ENCODE measurements at regions not wholly inside any gene's neighbourhood (a gene's known extent, or its start where the extent isn't known, plus 50 kb on each side); places are given as distances from the start of the nearest gene placed in this dataset.

GRCh38 chr18:22296304-22296703 lies 121.4 kb downstream of the CTAGE1 start:
- DNase-seq: no peak
- intact Hi-C loops (cut with DNase I; ENCODE audit: low total_unique reads): no loop called here
- no peaks in the 10 kb centered on the region for H3K36me3 ChIP-seq
- H3K27ac ChIP-seq: no peak overlapping the region
- TF ChIP-seq, protein P1, sequence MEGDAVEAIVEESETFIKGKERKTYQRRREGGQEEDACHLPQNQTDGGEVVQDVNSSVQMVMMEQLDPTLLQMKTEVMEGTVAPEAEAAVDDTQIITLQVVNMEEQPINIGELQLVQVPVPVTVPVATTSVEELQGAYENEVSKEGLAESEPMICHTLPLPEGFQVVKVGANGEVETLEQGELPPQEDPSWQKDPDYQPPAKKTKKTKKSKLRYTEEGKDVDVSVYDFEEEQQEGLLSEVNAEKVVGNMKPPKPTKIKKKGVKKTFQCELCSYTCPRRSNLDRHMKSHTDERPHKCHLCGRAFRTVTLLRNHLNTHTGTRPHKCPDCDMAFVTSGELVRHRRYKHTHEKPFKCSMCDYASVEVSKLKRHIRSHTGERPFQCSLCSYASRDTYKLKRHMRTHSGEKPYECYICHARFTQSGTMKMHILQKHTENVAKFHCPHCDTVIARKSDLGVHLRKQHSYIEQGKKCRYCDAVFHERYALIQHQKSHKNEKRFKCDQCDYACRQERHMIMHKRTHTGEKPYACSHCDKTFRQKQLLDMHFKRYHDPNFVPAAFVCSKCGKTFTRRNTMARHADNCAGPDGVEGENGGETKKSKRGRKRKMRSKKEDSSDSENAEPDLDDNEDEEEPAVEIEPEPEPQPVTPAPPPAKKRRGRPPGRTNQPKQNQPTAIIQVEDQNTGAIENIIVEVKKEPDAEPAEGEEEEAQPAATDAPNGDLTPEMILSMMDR (IDR thresholded peaks at IDR 0.05): no peak
- TF ChIP-seq EP300 (IDR thresholded peaks at IDR 0.05; ENCODE audit: low read depth) (no peak), POLR2AphosphoS5 (IDR thresholded peaks at IDR 0.05) (no peak), POLR2A (IDR thresholded peaks at IDR 0.05) (no peak)
- peaks cover 0 to 6% (median 0%) of the 10 kb centered on the region in 4 donors for H3K4me1 ChIP-seq
- in situ Hi-C loops (cut with MboI; ENCODE audit: low pct_ligation_motif_present in 1 of 4, low pct_unique_long_range_greater_than_20kb in 1 of 4, low sequenced_read_pairs in 3 of 4): no loop called here
- WGBS, 2 donors (ENCODE audit: low coverage in 1 of 2): 81 to 100% methylated on average over 2 to 3 of the region's 3 CpGs
- H3K4me3 ChIP-seq: no peak overlapping the region
- H3K27me3 ChIP-seq: no peaks in the 10 kb centered on the region
- H3K9me3 ChIP-seq: no peaks in the 10 kb centered on the region

- H3K27ac ChIP-seq: no peak overlapping the region
- intact Hi-C loops (cut with DNase I; ENCODE audit: low total_unique reads): no loop called here
- 61% methylated on average over 1 of the region's 1 CpG; no CpG with 5 or more reads in 1 of the 2 donors for WGBS, 2 donors (ENCODE audit: low coverage in 1 of 2)
Observed at GRCh38 chr18:22293417-22293816, 124.0 kb downstream of the GATA6 start.

DNA sequence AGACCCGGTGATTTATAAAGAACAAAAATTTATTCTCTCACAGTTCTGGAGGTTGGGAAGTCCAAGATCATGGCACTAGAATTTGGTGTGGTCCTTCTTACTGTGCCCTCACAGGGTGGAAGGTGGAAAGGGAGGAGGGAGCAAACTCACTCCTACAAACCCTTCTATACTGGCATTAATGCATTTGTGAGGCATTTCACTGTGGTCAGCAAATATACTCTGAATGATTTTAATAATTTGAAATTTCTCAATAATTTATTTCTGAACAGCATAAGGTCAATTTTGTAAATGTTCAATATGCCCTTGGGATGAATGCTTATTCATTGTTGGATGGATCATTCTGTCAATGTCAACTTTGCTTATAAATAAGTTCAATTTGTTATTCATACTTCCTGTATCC lies 120.6 kb downstream of the GATA6 start:
- DNase-seq: no peak
- H3K27ac ChIP-seq: no peak overlapping the region
- no peak overlapping the region for H3K4me3 ChIP-seq
- in situ Hi-C loops (cut with MboI; ENCODE audit: low pct_ligation_motif_present in 1 of 4, low pct_unique_long_range_greater_than_20kb in 1 of 4, low sequenced_read_pairs in 3 of 4) (no loop called here), intact Hi-C loops (cut with DNase I; ENCODE audit: low total_unique reads) (no loop called here)
- H3K27me3 ChIP-seq: no peaks in the 10 kb centered on the region
- 88 to 100% methylated on average over 1 of the region's 1 CpG for WGBS, 2 donors (ENCODE audit: low coverage in 1 of 2)
- TF ChIP-seq EP300 (IDR thresholded peaks at IDR 0.05; ENCODE audit: low read depth) (no peak), POLR2AphosphoS5 (IDR thresholded peaks at IDR 0.05) (no peak), POLR2A (IDR thresholded peaks at IDR 0.05) (no peak)
- TF ChIP-seq, protein P1 (IDR thresholded peaks at IDR 0.05): no peak
- no peaks in the 10 kb centered on the region for H3K36me3 ChIP-seq
- H3K9me3 ChIP-seq: no peaks in the 10 kb centered on the region
- peaks cover 0 to 22% (median 12%) of the 10 kb centered on the region in 4 donors for H3K4me1 ChIP-seq

More at GRCh38 chr18:22293417-22293816, 124.0 kb downstream of the GATA6 start:
- H3K4me3 ChIP-seq: no peak overlapping the region
- in situ Hi-C loops (cut with MboI; ENCODE audit: low pct_ligation_motif_present in 1 of 4, low pct_unique_long_range_greater_than_20kb in 1 of 4, low sequenced_read_pairs in 3 of 4): no loop called here
- no peaks in the 10 kb centered on the region for H3K9me3 ChIP-seq
- no peak for DNase-seq
- TF ChIP-seq POLR2AphosphoS5 (IDR thresholded peaks at IDR 0.05): no peak
- TF ChIP-seq, protein P1 (IDR thresholded peaks at IDR 0.05): no peak
- no peak for TF ChIP-seq POLR2A (IDR thresholded peaks at IDR 0.05)
- TF ChIP-seq EP300 (IDR thresholded peaks at IDR 0.05; ENCODE audit: low read depth): no peak
- H3K4me1 ChIP-seq: no peaks in the 10 kb centered on the region
- no peaks in the 10 kb centered on the region for H3K27me3 ChIP-seq
- no peaks in the 10 kb centered on the region for H3K36me3 ChIP-seq

- peaks cover 0 to 42% (median 27%) of the 10 kb centered on the region in 4 donors for H3K4me1 ChIP-seq
- no peaks in the 10 kb centered on the region for H3K36me3 ChIP-seq
- peak; percentile 61 for TF ChIP-seq POLR2A (IDR thresholded peaks at IDR 0.05)
- peak; percentile 2 for TF ChIP-seq EP300 (IDR thresholded peaks at IDR 0.05; ENCODE audit: low read depth)
- peak in 2 of 3 donors; percentile 57 to 62 for TF ChIP-seq POLR2AphosphoS5 (IDR thresholded peaks at IDR 0.05)
- TF ChIP-seq, protein P1 (IDR thresholded peaks at IDR 0.05): peak in 1 of 5 experiments; percentile 33
- 34 to 67% methylated on average over 1 to 5 of the region's 5 CpGs for WGBS, 2 donors (ENCODE audit: low coverage in 1 of 2)
- H3K27me3 ChIP-seq: no peaks in the 10 kb centered on the region
- in situ Hi-C loops (cut with MboI; ENCODE audit: low pct_ligation_motif_present in 1 of 4, low pct_unique_long_range_greater_than_20kb in 1 of 4, low sequenced_read_pairs in 3 of 4): no loop called here
- DNase-seq: peak; percentile 82
- H3K4me3 ChIP-seq: no peak overlapping the region
- H3K9me3 ChIP-seq: no peaks in the 10 kb centered on the region
- intact Hi-C loops (cut with DNase I; ENCODE audit: low total_unique reads): no loop called here
- peak overlapping the region; percentile 66 to 77 (median 70) for H3K27ac ChIP-seq
Observed at GRCh38 chr18:22286585-22286984, 117.2 kb downstream of the GATA6 start.

Measured in transverse colon (tissue), 4 donors.